Activated CD8-positive, alpha-beta memory T cell treated with anti-CD3 and anti-CD28 coated beads, Interleukin-2, amount 10 ng/mL, durations not matched to agents 7 days and 5 days (primary cell): ENCODE measurements at regions not wholly inside any gene's neighbourhood (a gene's known extent, or its start where the extent isn't known, plus 50 kb on each side); places are given as distances from the start of the nearest gene placed in this dataset.

ENCODE experiments used
- ATAC-seq: fragments of 150-1000 bp; cut with Tn5 transposase; one replicate; pipeline ENCODE4 v1.10.0; 2021; ENCODE audit warnings: moderate library complexity
- CTCF ChIA-PET: fragments of 350-600 bp; sonication (Branson Sonifier 250); formaldehyde crosslinking; loops from one replicate; lab custom pipeline; 2021; ENCODE audit warnings: antibody characterized with exemption; lab: Charles Lee
- DNase-seq: peaks from one replicate; pipeline ENCODE4 v3.0.0-alpha.2; 2020
- H3K27ac Mint-ChIP-seq: one replicate; pipeline ENCODE4 v1.8.0; 2021; ENCODE audit warnings: mild to moderate bottlenecking, mixed read lengths
- H3K27me3 Mint-ChIP-seq: one replicate; pipeline ENCODE4 v1.8.0; 2021; ENCODE audit warnings: mixed read lengths
- H3K36me3 Mint-ChIP-seq: one replicate; pipeline ENCODE4 v1.8.0; 2021; ENCODE audit warnings: mild to moderate bottlenecking, mixed read lengths
- H3K4me1 Mint-ChIP-seq: one replicate; pipeline ENCODE4 v1.8.0; 2021; ENCODE audit warnings: mixed read lengths
- H3K4me3 Mint-ChIP-seq: one replicate; pipeline ENCODE4 v1.8.0; 2021; ENCODE audit warnings: mild to moderate bottlenecking, moderate library complexity, mixed read lengths
- H3K9me3 Mint-ChIP-seq: one replicate; pipeline ENCODE4 v1.8.0; 2022; ENCODE audit warnings: low read depth, mixed read lengths

- Mint-ChIP-seq H3K4me1 (no peaks in the 10 kb centered on the region), H3K27ac (no peak overlapping the region), H3K36me3 (no peaks in the 10 kb centered on the region), H3K4me3 (no peak overlapping the region), H3K9me3 (no peaks in the 10 kb centered on the region), H3K27me3 (no peaks in the 10 kb centered on the region)
- no peak for ATAC-seq
- CTCF ChIA-PET, result no interaction called here
- DNase-seq, result no peak
These were observed 157.2 kb upstream of the COL11A1 start for GRCh38 chr1:103265551-103265950.

GRCh38 chr1:103259982-103260381 lies 151.7 kb upstream of the COL11A1 start:
- H3K27ac Mint-ChIP-seq, result no peak overlapping the region
- no peak overlapping the region for H3K4me3 Mint-ChIP-seq
- ATAC-seq (no peak), DNase-seq (no peak)
- no peaks in the 10 kb centered on the region for H3K4me1 Mint-ChIP-seq
- H3K9me3 Mint-ChIP-seq, result no peaks in the 10 kb centered on the region
- H3K27me3 Mint-ChIP-seq, result no peaks in the 10 kb centered on the region
- CTCF ChIA-PET, result no interaction called here
- H3K36me3 Mint-ChIP-seq, result no peaks in the 10 kb centered on the region

GRCh38 chr1:103256490-103256889 lies 148.2 kb upstream of the COL11A1 start:
- CTCF ChIA-PET, result no interaction called here
- no peaks in the 10 kb centered on the region for H3K4me1 Mint-ChIP-seq
- ATAC-seq (no peak), DNase-seq (no peak)
- no peaks in the 10 kb centered on the region for H3K27me3 Mint-ChIP-seq
- H3K27ac Mint-ChIP-seq, result no peak overlapping the region
- H3K36me3 Mint-ChIP-seq, result no peaks in the 10 kb centered on the region
- no peaks in the 10 kb centered on the region for H3K9me3 Mint-ChIP-seq
- no peak overlapping the region for H3K4me3 Mint-ChIP-seq

GRCh38 chr1:103254691-103255090 lies 146.4 kb upstream of the COL11A1 start:
- H3K4me1 Mint-ChIP-seq, result no peaks in the 10 kb centered on the region
- ATAC-seq, result no peak
- no peaks in the 10 kb centered on the region for H3K9me3 Mint-ChIP-seq
- no peaks in the 10 kb centered on the region for H3K27me3 Mint-ChIP-seq
- no peak overlapping the region for H3K27ac Mint-ChIP-seq
- no peaks in the 10 kb centered on the region for H3K36me3 Mint-ChIP-seq
- no peak overlapping the region for H3K4me3 Mint-ChIP-seq
- CTCF ChIA-PET, result no interaction called here
- no peak for DNase-seq

- DNase-seq (no peak), ATAC-seq (no peak)
- Mint-ChIP-seq H3K27ac (no peak overlapping the region), H3K36me3 (no peaks in the 10 kb centered on the region), H3K9me3 (no peaks in the 10 kb centered on the region), H3K27me3 (no peaks in the 10 kb centered on the region), H3K4me1 (no peaks in the 10 kb centered on the region), H3K4me3 (no peak overlapping the region)
- CTCF ChIA-PET, result no interaction called here
These were observed 142.1 kb upstream of the COL11A1 start for GRCh38 chr1:103250441-103250861.

- Mint-ChIP-seq H3K36me3 (no peaks in the 10 kb centered on the region), H3K27ac (no peak overlapping the region), H3K27me3 (no peaks in the 10 kb centered on the region), H3K4me3 (no peak overlapping the region), H3K4me1 (no peaks in the 10 kb centered on the region), H3K9me3 (no peaks in the 10 kb centered on the region)
- CTCF ChIA-PET, result no interaction called here
- ATAC-seq (no peak), DNase-seq (no peak)
These were observed 140.2 kb upstream of the COL11A1 start for GRCh38 chr1:103248417-103249102.

GRCh38 chr1:103247517-103247916 lies 139.2 kb upstream of the COL11A1 start:
- DNase-seq (no peak), ATAC-seq (no peak)
- Mint-ChIP-seq H3K9me3 (no peaks in the 10 kb centered on the region), H3K27ac (no peak overlapping the region), H3K27me3 (no peaks in the 10 kb centered on the region), H3K4me1 (no peaks in the 10 kb centered on the region), H3K36me3 (no peaks in the 10 kb centered on the region), H3K4me3 (no peak overlapping the region)
- CTCF ChIA-PET, result no interaction called here

- no peak for ATAC-seq
- Mint-ChIP-seq H3K27ac (no peak overlapping the region), H3K4me3 (no peak overlapping the region)
These were observed 135.2 kb upstream of the COL11A1 start for GRCh38 chr1:103243481-103243880.

GRCh38 chr1:103239034-103239433 lies 130.7 kb upstream of the COL11A1 start:
- H3K36me3 Mint-ChIP-seq, result no peaks in the 10 kb centered on the region
- DNase-seq (no peak), ATAC-seq (no peak)
- H3K9me3 Mint-ChIP-seq, result no peaks in the 10 kb centered on the region
- CTCF ChIA-PET, result no interaction called here
- no peaks in the 10 kb centered on the region for H3K4me1 Mint-ChIP-seq
- H3K4me3 Mint-ChIP-seq, result no peak overlapping the region
- H3K27me3 Mint-ChIP-seq, result no peaks in the 10 kb centered on the region
- H3K27ac Mint-ChIP-seq, result no peak overlapping the region

More at GRCh38 chr1:103243481-103243880, 135.2 kb upstream of the COL11A1 start:
- no peak for DNase-seq
- CTCF ChIA-PET, result no interaction called here
- H3K36me3 Mint-ChIP-seq, result no peaks in the 10 kb centered on the region
- H3K9me3 Mint-ChIP-seq, result no peaks in the 10 kb centered on the region
- H3K4me1 Mint-ChIP-seq, result no peaks in the 10 kb centered on the region
- no peaks in the 10 kb centered on the region for H3K27me3 Mint-ChIP-seq

GRCh38 chr1:103230061-103230460 lies 121.7 kb upstream of the COL11A1 start:
- H3K27ac Mint-ChIP-seq, result no peak overlapping the region
- H3K9me3 Mint-ChIP-seq, result no peaks in the 10 kb centered on the region
- ATAC-seq, result no peak
- H3K36me3 Mint-ChIP-seq, result no peaks in the 10 kb centered on the region
- CTCF ChIA-PET, result no interaction called here
- no peak for DNase-seq
- H3K4me3 Mint-ChIP-seq, result no peak overlapping the region
- no peaks in the 10 kb centered on the region for H3K4me1 Mint-ChIP-seq
- no peaks in the 10 kb centered on the region for H3K27me3 Mint-ChIP-seq

GRCh38 chr1:103220631-103221041 lies 112.3 kb upstream of the COL11A1 start:
- no peak for DNase-seq
- Mint-ChIP-seq H3K36me3 (no peaks in the 10 kb centered on the region), H3K9me3 (no peaks in the 10 kb centered on the region), H3K4me3 (no peak overlapping the region), H3K27ac (no peak overlapping the region), H3K27me3 (no peaks in the 10 kb centered on the region), H3K4me1 (no peaks in the 10 kb centered on the region)
- CTCF ChIA-PET, result no interaction called here
- no peak for ATAC-seq

GRCh38 chr1:103218821-103219220 lies 110.5 kb upstream of the COL11A1 start:
- DNase-seq, result no peak
- Mint-ChIP-seq H3K4me3 (no peak overlapping the region), H3K4me1 (no peaks in the 10 kb centered on the region), H3K9me3 (no peaks in the 10 kb centered on the region), H3K27ac (no peak overlapping the region), H3K27me3 (no peaks in the 10 kb centered on the region), H3K36me3 (no peaks in the 10 kb centered on the region)
- no peak for ATAC-seq
- CTCF ChIA-PET, result no interaction called here

- ATAC-seq (no peak), DNase-seq (no peak)
- H3K36me3 Mint-ChIP-seq, result no peaks in the 10 kb centered on the region
- no peaks in the 10 kb centered on the region for H3K4me1 Mint-ChIP-seq
- H3K9me3 Mint-ChIP-seq, result no peaks in the 10 kb centered on the region
- no peak overlapping the region for H3K27ac Mint-ChIP-seq
- CTCF ChIA-PET, result no interaction called here
- no peaks in the 10 kb centered on the region for H3K27me3 Mint-ChIP-seq
- no peak overlapping the region for H3K4me3 Mint-ChIP-seq
These were observed 110.0 kb upstream of the COL11A1 start for GRCh38 chr1:103218369-103218768.

- H3K4me1 Mint-ChIP-seq, result no peaks in the 10 kb centered on the region
- no peak overlapping the region for H3K27ac Mint-ChIP-seq
- CTCF ChIA-PET, result no interaction called here
- no peaks in the 10 kb centered on the region for H3K9me3 Mint-ChIP-seq
- DNase-seq (no peak), ATAC-seq (no peak)
- no peaks in the 10 kb centered on the region for H3K27me3 Mint-ChIP-seq
- no peak overlapping the region for H3K4me3 Mint-ChIP-seq
- H3K36me3 Mint-ChIP-seq, result no peaks in the 10 kb centered on the region
These were observed 102.8 kb upstream of the COL11A1 start for GRCh38 chr1:103211073-103211472.

GRCh38 chr1:103208844-103209243 lies 100.5 kb upstream of the COL11A1 start:
- ATAC-seq (no peak), DNase-seq (no peak)
- Mint-ChIP-seq H3K27ac (no peak overlapping the region), H3K4me3 (no peak overlapping the region), H3K36me3 (no peaks in the 10 kb centered on the region), H3K27me3 (no peaks in the 10 kb centered on the region), H3K4me1 (no peaks in the 10 kb centered on the region), H3K9me3 (no peaks in the 10 kb centered on the region)
- CTCF ChIA-PET, result no interaction called here
